Left ventricle myocardium inferior (tissue), 1 donor: ENCODE measurements at regions not wholly inside any gene's neighbourhood (a gene's known extent, or its start where the extent isn't known, plus 50 kb on each side); places are given as distances from the start of the nearest gene placed in this dataset.

Source experiments
- DNase-seq: peaks from one replicate; pipeline ENCODE4 v3.0.0-alpha.2; 2020
- H3K27ac ChIP-seq: fragments of 200-600 bp; replicated peaks from 2 replicates; pipeline ENCODE4 v1.8.0; 2021
- H3K27me3 ChIP-seq: fragments of 200-600 bp; 2 replicates; pipeline ENCODE4 v1.8.0; 2021; ENCODE audit warnings: low read depth
- H3K36me3 ChIP-seq: fragments of 200-600 bp; 2 replicates; pipeline ENCODE4 v1.8.0; 2021
- H3K4me1 ChIP-seq: fragments of 200-600 bp; 2 replicates; pipeline ENCODE4 v1.8.0; 2021
- H3K4me3 ChIP-seq: fragments of 200-600 bp; 2 replicates; pipeline ENCODE4 v1.8.0; 2021; ENCODE audit warnings: mild to moderate bottlenecking, moderate library complexity
- H3K9me3 ChIP-seq: fragments of 200-600 bp; replicated peaks from 2 replicates; pipeline ENCODE4 v1.8.0; 2021
- CTCF ChIP-seq: fragments of 200-600 bp; IDR thresholded peaks from 2 replicates; pipeline ENCODE4 v1.8.0; 2021; ENCODE audit warnings: antibody characterized with exemption, mild to moderate bottlenecking, borderline replicate concordance
- intact Hi-C: fragments of 100-400 bp; cut with micrococcal nuclease; formaldehyde crosslinking; loops from one replicate; pipeline ENCODE4 v1.11.0; 2022
- donor health status: DM: no; HTN: yes; CAD: no; lungs with severe emphysema.

GRCh38 chr6:150702675-150703074, 103.0 kb downstream of the PLEKHG1 start:
- no peak overlapping the region for H3K4me3 ChIP-seq
- no peak for DNase-seq
- H3K4me1 ChIP-seq = peaks cover 34% of the 10 kb centered on the region
- TF ChIP-seq CTCF = no peak
- H3K9me3 ChIP-seq = no peaks in the 10 kb centered on the region
- no peaks in the 10 kb centered on the region for H3K27me3 ChIP-seq
- intact Hi-C loops = no loop called here
- H3K27ac ChIP-seq = no peak overlapping the region
- H3K36me3 ChIP-seq = no peaks in the 10 kb centered on the region

GRCh38 chr6:150704447-150705192, 104.9 kb downstream of the PLEKHG1 start:
- intact Hi-C loops = no loop called here
- peaks cover 30% of the 10 kb centered on the region for H3K4me1 ChIP-seq
- H3K9me3 ChIP-seq = no peaks in the 10 kb centered on the region
- no peak for TF ChIP-seq CTCF
- no peak for DNase-seq
- H3K27ac ChIP-seq = no peak overlapping the region
- H3K36me3 ChIP-seq = no peaks in the 10 kb centered on the region
- H3K4me3 ChIP-seq = no peak overlapping the region
- H3K27me3 ChIP-seq = no peaks in the 10 kb centered on the region

GRCh38 chr6:150705392-150705791, 105.7 kb downstream of the PLEKHG1 start:
- no peak for TF ChIP-seq CTCF
- H3K4me3 ChIP-seq = no peak overlapping the region
- no peaks in the 10 kb centered on the region for H3K27me3 ChIP-seq
- H3K27ac ChIP-seq = no peak overlapping the region
- intact Hi-C loops = no loop called here
- H3K36me3 ChIP-seq = no peaks in the 10 kb centered on the region
- no peak for DNase-seq
- H3K4me1 ChIP-seq = peaks cover 25% of the 10 kb centered on the region
- H3K9me3 ChIP-seq = no peaks in the 10 kb centered on the region

- no peak for DNase-seq
- H3K4me1 ChIP-seq = peaks cover 45% of the 10 kb centered on the region
- no peak overlapping the region for H3K27ac ChIP-seq
- H3K9me3 ChIP-seq = no peaks in the 10 kb centered on the region
- H3K4me3 ChIP-seq = no peak overlapping the region
- intact Hi-C loops = no loop called here
- no peaks in the 10 kb centered on the region for H3K36me3 ChIP-seq
- no peak for TF ChIP-seq CTCF
- H3K27me3 ChIP-seq = no peaks in the 10 kb centered on the region
Observed at GRCh38 chr6:150710236-150710635, 110.6 kb downstream of the PLEKHG1 start.

GRCh38 chr6:150711061-150711460, 111.4 kb downstream of the PLEKHG1 start:
- Histone ChIP-seq H3K9me3 (no peaks in the 10 kb centered on the region), H3K4me3 (no peak overlapping the region), H3K36me3 (no peaks in the 10 kb centered on the region), H3K4me1 (peaks cover 45% of the 10 kb centered on the region), H3K27ac (no peak overlapping the region), H3K27me3 (no peaks in the 10 kb centered on the region)
- intact Hi-C loops = no loop called here
- no peak for TF ChIP-seq CTCF
- DNase-seq = no peak
